HT1080 (cell line): ENCODE measurements at regions not wholly inside any gene's neighbourhood (a gene's known extent, or its start where the extent isn't known, plus 50 kb on each side); places are given as distances from the start of the nearest gene placed in this dataset.

ENCODE experiments used
- DNase-seq: peaks from one replicate; pipeline ENCODE4 v3.0.0-alpha.2; 2015; ENCODE audit warnings: low read depth

- no peak for DNase-seq
Measured at GRCh38 chr12:42976122-42976521, 386.6 kb upstream of the PRICKLE1 start.

DNA sequence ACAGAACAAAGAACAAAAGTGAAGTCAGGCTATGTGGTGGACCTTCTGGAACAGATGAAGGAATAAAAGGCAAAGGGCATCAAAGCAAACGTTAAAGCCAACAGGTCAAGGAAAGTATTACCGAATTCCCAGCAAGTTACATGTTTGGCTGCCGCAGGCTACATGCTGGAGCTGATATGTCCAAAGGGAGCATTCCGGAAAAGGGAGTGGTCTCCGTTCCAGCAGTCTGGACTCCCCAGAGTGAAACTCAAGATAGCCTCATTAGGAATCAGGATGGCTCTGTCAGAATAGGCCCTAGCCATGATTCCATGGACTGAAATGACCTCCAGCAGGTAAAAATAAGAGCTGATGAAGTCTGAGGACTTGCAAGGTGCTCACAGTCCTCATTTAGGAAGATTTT is 379.8 kb upstream of the PRICKLE1 start:
- no peak for DNase-seq

GRCh38 chr12:42968426-42968825 is 378.9 kb upstream of the PRICKLE1 start:
- DNase-seq, result peak; percentile 16

DNA sequence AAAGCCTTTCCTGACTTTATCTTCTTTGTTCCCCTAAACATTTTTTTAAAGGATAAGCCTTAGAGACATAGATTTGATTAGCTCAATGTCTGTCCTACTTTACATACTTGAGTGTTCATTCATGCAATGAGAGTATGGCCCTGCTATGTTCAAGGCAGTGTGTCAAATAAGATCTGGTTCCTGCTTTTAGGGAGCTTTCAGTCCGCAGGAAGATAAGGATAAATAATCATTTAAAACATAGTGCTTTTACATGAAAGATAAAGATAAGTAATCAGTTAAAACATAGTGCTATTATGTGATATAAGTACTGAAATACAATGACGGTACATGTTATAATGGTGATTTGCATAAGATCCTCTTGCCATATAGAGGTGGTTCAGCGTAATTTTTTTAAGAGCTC is 378.3 kb upstream of the PRICKLE1 start:
- no peak for DNase-seq

DNA sequence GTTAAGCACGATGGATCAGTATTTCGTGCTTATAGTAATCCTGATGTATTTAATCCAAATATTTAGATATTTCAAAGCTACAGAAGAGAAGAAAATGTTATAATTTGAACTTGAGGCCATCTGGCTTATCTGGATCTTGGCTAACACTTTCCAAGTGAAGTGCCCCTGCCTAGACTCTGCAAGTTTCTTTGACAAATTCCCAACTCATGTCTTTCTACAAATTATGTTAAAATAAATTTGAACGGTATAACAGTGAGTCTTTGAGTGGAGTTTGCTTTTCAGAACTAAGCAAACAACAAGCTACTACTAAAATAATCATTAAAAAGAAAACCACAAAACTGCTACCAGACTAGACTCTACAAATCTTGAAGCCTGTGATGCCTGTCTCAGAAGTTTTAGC is 374.4 kb upstream of the PRICKLE1 start:
- no peak for DNase-seq

GRCh38 chr12:42962384-42962783 is 372.8 kb upstream of the PRICKLE1 start:
- no peak for DNase-seq

DNA sequence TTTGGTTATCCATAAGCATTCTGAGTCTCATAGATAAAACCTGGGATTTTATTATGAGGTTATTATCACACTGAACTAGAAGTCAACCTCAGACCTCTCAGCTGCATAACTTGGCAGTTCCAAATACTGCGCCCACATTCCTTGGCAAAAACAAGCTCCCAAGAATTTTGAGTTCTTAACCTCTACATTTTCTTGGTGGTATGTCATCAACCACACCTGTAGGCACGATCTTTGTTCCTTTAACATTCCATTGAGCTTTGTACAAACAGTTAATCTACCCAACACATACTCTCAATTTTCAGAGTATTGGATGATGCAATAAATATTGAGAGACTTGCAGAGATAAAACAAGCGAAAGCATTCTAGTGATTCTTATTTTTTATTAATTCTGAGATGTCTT is 371.8 kb upstream of the PRICKLE1 start:
- peak; percentile 97 for DNase-seq

DNA sequence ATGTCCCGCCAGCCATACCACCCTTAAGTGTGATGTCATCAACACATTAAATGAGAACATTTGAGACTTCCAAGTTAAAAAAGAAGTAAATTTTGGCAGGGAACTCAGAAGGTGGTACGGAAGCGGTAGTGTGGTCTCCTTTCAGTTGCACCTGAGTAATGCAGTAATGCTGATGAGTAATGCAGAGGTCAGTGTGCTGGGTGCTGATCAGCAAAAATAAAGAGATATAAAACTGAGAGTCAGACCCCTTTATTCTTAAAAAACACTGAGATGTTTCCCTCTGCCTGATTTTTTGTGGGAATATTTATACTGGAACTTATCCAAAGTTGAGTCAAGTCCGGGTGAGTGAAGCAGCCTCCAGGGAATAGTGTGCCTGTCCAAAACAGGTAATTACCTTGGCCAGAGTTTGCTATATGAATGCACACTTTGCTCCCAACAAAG is 370.6 kb upstream of the PRICKLE1 start:
- DNase-seq, result peak; percentile 91

- peak; percentile 70 for DNase-seq
Measured at GRCh38 chr12:42958291-42958674, 368.7 kb upstream of the PRICKLE1 start.

GRCh38 chr12:42957561-42958290 is 368.2 kb upstream of the PRICKLE1 start:
- DNase-seq, result no peak

DNA sequence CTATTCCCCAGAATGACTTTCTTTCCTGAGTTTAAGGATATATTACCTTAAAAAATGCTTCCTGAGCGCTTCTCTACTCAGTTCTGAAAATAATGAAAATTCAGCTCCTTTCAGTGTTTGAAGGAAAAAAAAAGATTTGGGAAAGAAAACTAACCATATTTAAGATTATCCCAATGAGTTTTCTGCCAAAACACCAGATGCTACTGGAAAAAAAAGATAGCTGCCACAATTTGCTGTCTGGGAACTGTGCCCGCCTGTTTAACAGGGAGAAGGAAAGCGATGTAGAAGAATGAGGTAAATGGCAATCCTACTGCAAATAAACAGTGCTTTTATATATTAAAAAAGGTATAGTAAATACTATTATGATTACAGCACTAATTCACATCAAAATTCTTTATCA is 367.6 kb upstream of the PRICKLE1 start:
- no peak for DNase-seq

DNA sequence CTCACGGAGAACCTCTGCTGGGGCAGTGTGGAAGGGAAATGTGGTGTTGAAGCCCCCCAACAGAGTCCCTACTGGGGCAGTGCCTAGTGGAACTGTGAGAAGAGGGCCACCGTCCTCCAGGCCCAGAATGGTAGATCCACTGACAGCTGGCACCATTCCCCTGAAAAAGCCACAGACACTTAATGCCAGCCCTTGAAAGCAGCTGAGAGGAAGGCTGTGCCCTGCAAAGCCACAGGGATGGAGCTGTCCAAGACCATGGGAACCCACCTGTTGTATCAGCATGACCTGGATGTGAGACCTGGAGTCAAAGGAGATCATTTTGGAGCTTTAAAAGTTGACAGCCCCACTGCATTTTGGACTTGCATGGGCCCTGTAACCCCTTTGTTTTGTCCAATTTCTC is 363.5 kb upstream of the PRICKLE1 start:
- DNase-seq, result no peak

- no peak for DNase-seq
Measured at GRCh38 chr12:42946871-42947381, 357.4 kb upstream of the PRICKLE1 start.

- peak; percentile 60 for DNase-seq
Measured at GRCh38 chr12:42945927-42946326, 356.4 kb upstream of the PRICKLE1 start.

- no peak for DNase-seq
Measured at GRCh38 chr12:42944516-42944915, 355.0 kb upstream of the PRICKLE1 start.

DNA sequence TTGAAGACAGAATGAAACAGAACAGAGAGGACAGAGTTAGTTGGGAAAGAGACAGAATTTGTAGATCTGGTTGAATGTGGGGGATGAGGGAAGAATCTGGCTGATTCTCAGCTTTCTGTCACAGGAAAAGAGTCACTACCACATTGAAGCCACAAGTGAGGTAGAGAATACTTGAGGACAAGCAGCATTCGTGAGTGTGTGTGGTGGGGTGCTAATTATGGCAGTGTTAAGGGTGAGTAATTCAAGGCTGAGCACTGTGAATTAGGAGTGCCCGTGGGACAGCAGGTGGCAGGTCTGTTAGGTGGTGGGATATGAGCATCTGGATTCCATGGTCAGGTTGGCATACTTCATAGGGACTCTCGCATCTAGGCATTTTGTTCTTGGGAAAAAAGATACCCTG is 347.4 kb upstream of the PRICKLE1 start:
- peak; percentile 70 for DNase-seq

DNA sequence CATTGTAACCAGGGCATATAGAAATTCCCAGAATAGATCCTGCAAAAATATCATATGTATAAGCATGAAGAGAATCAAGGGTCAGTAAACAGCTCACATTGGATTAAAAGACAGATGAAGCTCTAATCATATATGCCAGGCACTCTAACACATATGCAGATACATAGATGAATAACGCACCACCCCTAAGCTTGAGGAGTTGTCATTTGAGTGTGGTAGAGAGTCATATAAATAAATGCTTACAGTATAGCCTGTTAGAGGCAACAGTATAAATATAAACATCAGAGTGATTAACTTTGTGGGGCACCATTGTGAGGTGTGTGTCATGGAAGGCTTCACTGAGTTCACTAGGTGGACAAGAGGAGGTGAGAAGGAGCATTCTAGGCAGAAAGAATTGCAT is 346.7 kb upstream of the PRICKLE1 start:
- no peak for DNase-seq

DNA sequence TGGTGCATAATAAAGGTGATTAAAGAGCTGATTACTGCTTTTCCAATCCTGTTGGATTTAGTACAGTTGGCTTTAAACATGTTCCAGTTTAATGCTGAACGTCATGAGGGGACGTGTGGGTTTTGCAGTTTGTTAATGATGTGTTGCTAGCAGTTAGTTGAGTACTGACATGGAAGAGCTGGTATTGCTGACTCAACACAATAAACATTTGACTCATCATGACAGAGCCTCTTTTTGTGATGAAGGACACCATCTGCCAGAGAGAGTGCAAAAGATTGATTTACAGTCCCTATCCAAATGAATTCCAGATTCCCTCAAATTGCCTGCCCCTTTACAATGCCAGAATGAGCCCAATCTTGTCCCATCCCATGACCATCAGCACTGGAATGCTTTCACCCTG is 346.2 kb upstream of the PRICKLE1 start:
- DNase-seq, result peak; percentile 65

- DNase-seq, result no peak
Measured at GRCh38 chr12:42935090-42935489, 345.5 kb upstream of the PRICKLE1 start.

- DNase-seq, result no peak
Measured at GRCh38 chr12:42933461-42934081, 344.0 kb upstream of the PRICKLE1 start.

GRCh38 chr12:42932936-42933335 is 343.4 kb upstream of the PRICKLE1 start:
- no peak for DNase-seq

GRCh38 chr12:42926232-42926631 is 336.7 kb upstream of the PRICKLE1 start:
- DNase-seq, result no peak

DNA sequence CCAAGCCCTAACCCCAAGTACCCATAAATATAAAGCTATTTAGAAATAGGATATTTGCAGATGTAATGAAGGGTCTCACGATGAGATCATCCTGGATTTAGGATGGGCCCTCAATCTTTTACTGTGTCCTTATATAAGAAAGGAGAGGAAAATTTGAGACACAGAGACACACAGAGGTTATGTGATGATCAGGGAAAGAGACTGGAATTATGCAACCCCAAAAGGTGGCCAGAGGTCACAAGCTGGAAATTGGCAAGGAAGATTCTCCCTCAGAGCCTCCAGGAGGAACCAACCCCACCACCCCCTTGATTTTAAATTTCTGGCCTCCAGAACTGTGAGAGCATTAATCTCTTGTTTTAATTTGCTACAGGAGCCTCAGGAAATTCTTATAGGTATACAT is 334.9 kb upstream of the PRICKLE1 start:
- DNase-seq, result no peak
